ENCODE measurements at regions not wholly inside any gene's neighbourhood (a gene's known extent, or its start where the extent isn't known, plus 50 kb on each side); places are given as distances from the start of the nearest gene placed in this dataset.

DNA sequence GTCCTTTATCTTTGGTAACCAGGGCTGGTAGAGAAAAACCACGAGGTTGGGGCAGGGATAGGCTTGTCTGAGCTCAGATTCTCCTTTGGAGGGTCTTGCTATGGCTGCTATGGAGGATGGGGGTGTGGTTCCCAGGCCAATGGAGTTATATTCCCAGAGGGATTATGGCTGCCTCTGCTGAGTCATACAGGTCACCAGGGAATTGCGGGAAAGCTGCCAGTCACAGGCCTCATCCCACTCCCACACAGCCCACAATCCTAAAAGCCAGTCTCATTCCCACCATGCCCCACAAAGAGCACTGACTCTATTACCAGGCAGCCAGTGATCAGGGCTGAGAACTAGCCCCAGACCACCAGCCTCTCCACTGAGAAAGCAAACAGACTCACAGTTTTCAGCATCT lies 316.6 kb upstream of the TMEM229A start:
- no peaks in the 10 kb centered on the region for H3K9me3 ChIP-seq (ENCODE audit: control insufficient read depth, insufficient read depth, low read length)
- TF ChIP-seq, protein P1, sequence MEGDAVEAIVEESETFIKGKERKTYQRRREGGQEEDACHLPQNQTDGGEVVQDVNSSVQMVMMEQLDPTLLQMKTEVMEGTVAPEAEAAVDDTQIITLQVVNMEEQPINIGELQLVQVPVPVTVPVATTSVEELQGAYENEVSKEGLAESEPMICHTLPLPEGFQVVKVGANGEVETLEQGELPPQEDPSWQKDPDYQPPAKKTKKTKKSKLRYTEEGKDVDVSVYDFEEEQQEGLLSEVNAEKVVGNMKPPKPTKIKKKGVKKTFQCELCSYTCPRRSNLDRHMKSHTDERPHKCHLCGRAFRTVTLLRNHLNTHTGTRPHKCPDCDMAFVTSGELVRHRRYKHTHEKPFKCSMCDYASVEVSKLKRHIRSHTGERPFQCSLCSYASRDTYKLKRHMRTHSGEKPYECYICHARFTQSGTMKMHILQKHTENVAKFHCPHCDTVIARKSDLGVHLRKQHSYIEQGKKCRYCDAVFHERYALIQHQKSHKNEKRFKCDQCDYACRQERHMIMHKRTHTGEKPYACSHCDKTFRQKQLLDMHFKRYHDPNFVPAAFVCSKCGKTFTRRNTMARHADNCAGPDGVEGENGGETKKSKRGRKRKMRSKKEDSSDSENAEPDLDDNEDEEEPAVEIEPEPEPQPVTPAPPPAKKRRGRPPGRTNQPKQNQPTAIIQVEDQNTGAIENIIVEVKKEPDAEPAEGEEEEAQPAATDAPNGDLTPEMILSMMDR (IDR thresholded peaks at IDR 0.05; ENCODE audit: low read depth, low read length), result no peak
- ChIA-PET POLR2A (no interaction called here), CTCF (no interaction called here)
- no peak overlapping the region for H3K4me3 ChIP-seq (ENCODE audit: low read depth, low read length)
- DNase-seq (ENCODE audit: low read depth, low spot score), result no peak
- H3K27ac ChIP-seq (ENCODE audit: low read depth, low read length), result no peak overlapping the region
- no peaks in the 10 kb centered on the region for H3K27me3 ChIP-seq (ENCODE audit: control insufficient read depth, insufficient read depth, low read length)

DNA sequence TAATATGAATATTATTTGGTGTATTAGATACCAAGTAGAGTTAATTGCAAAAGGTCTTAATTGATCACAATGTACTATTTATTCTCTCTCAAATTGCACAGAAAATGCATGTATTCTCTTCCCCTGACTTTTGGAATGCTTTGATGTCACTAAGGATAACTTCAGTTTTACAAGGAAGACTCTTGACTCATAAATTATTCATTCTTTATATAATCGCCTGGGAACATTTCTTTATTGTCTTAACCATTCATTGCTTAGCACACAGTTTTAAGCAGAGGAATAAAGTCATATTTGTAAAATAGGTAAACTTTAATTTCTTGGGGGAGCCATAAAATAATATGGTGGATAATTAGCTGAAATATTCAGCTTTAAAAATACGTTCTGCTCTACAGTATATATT lies 306.0 kb upstream of the TMEM229A start:
- no peaks in the 10 kb centered on the region for H3K27me3 ChIP-seq (ENCODE audit: control insufficient read depth, insufficient read depth, low read length)
- no peak for DNase-seq (ENCODE audit: low read depth, low spot score)
- no peak overlapping the region for H3K27ac ChIP-seq (ENCODE audit: low read depth, low read length)
- TF ChIP-seq, protein P1 (IDR thresholded peaks at IDR 0.05; ENCODE audit: low read depth, low read length), result no peak
- ChIA-PET CTCF (no interaction called here), POLR2A (no interaction called here)
- H3K4me3 ChIP-seq (ENCODE audit: low read depth, low read length), result no peak overlapping the region
- no peaks in the 10 kb centered on the region for H3K9me3 ChIP-seq (ENCODE audit: control insufficient read depth, insufficient read depth, low read length)

DNA sequence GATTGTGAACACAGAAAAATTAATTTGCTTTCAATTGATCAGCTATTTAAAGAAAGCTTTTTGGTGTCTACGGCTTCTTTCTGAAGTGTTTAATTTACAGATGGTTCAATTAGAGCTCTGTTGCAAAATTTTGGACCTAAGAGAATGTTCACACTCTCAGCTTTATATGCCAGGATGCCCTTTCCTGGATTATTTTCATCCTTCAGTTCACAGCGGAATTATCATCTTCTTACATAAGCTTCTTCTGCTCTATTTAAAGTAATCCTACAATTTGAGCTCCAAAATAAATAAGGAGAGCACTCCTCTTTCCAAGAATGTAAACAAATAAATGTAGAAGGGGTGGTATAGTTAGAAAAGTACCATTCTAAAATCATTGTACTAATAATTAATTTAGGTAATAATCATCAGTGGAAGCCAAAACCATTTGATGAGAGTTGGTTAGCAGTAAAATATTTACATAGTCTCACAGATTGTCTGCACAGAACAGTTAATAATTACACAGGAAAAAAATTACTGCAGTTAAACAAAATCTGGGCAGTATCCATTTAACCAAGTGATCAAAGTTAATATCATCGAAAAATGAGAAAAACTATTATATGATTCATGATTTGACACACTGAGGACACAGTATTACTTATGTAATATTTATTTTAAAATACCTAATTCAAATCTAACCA lies 298.0 kb upstream of the TMEM229A start:
- CTCF ChIA-PET, result no interaction called here
- Histone ChIP-seq H3K4me3 (ENCODE audit: low read depth, low read length) (no peak overlapping the region), H3K27ac (ENCODE audit: low read depth, low read length) (no peak overlapping the region), H3K9me3 (ENCODE audit: control insufficient read depth, insufficient read depth, low read length) (no peaks in the 10 kb centered on the region), H3K27me3 (ENCODE audit: control insufficient read depth, insufficient read depth, low read length) (no peaks in the 10 kb centered on the region)
- TF ChIP-seq, protein P1 (IDR thresholded peaks at IDR 0.05; ENCODE audit: low read depth, low read length), result no peak
- POLR2A ChIA-PET, result no interaction called here
- DNase-seq (ENCODE audit: low read depth, low spot score), result no peak

DNA sequence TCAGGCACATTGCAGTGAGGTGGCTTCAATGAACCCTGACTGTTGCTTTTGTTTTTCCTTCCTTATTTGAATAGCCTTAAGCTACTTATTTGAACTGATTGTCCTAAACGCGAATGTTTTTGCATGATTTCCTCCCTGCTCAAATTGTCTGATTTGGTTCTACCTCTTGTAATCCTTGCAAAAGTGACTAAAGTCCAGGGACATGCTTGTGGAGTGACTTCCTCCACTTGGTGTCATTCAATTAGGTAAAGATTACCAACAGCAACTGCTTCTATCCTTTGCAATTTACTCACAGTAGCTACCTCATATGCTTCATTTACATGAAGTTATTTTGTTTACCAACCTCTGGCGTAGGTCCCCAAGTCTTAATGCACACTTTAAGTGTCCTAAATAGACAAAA lies 295.9 kb upstream of the TMEM229A start:
- no peak overlapping the region for H3K27ac ChIP-seq (ENCODE audit: low read depth, low read length)
- POLR2A ChIA-PET, result no interaction called here
- TF ChIP-seq, protein P1 (IDR thresholded peaks at IDR 0.05; ENCODE audit: low read depth, low read length), result no peak
- no peak for DNase-seq (ENCODE audit: low read depth, low spot score)
- H3K9me3 ChIP-seq (ENCODE audit: control insufficient read depth, insufficient read depth, low read length), result no peaks in the 10 kb centered on the region
- no peaks in the 10 kb centered on the region for H3K27me3 ChIP-seq (ENCODE audit: control insufficient read depth, insufficient read depth, low read length)
- no peak overlapping the region for H3K4me3 ChIP-seq (ENCODE audit: low read depth, low read length)
- CTCF ChIA-PET, result no interaction called here

DNA sequence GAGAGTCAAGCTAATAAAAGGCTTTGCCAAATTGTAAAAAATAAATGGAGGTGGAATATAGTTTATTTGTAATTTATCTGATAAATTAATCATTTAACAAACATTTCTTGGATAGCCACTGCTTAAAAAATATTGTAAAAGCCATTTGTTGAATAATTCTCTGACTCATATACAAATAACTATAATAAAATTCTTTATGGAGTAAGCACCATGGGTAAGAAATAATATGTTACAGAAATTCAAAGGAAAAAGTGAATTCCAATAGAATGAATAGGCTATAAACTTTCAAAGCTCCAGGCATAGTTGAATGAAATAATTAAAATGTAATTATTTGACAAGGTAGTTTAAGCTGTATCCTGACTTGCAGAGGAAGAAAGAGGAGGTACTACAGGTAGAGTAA lies 291.4 kb upstream of the TMEM229A start:
- TF ChIP-seq, protein P1 (IDR thresholded peaks at IDR 0.05; ENCODE audit: low read depth, low read length), result no peak
- H3K4me3 ChIP-seq (ENCODE audit: low read depth, low read length), result no peak overlapping the region
- ChIA-PET POLR2A (no interaction called here), CTCF (no interaction called here)
- DNase-seq (ENCODE audit: low read depth, low spot score), result no peak
- no peaks in the 10 kb centered on the region for H3K27me3 ChIP-seq (ENCODE audit: control insufficient read depth, insufficient read depth, low read length)
- no peaks in the 10 kb centered on the region for H3K9me3 ChIP-seq (ENCODE audit: control insufficient read depth, insufficient read depth, low read length)
- no peak overlapping the region for H3K27ac ChIP-seq (ENCODE audit: low read depth, low read length)

All from AG04450 (cell line).